IMR-90 (cell line): ENCODE measurements at regions not wholly inside any gene's neighbourhood (a gene's known extent, or its start where the extent isn't known, plus 50 kb on each side); places are given as distances from the start of the nearest gene placed in this dataset.

Experiments
- ATAC-seq: fragments of 200-7000 bp; cut with Tn5 transposase; 2 replicates; pipeline ENCODE4 v1.9.1; 2020; ENCODE audit warnings: low read depth, mild to moderate bottlenecking, moderate library complexity
- BruUV-seq: library from RNA; stranded (reverse); fragments of 400-500 nt; replicated peaks from 2 replicates; lab custom pipeline; 2021; lab: Mats Ljungman, UMichigan
- CTCF ChIA-PET: fragments of 300-600 bp; formaldehyde crosslinking; extraction: SDS; loops from one replicate; lab custom pipeline; 2021; ENCODE audit warnings: antibody characterized with exemption; lab: Yijun Ruan, JAX
- POLR2A ChIA-PET: fragments of 300-600 bp; sonication (Branson Sonifier 250); formaldehyde crosslinking; loops from one replicate; lab custom pipeline; 2022; ENCODE audit warnings: antibody characterized with exemption; ENCODE audit not compliant: unreplicated experiment; lab: Charles Lee
- DNase-seq: peaks from one replicate; pipeline ENCODE4 v3.0.0; 2013
- H2AFZ ChIP-seq: replicated peaks from 2 replicates; pipeline ENCODE3; 2013; ENCODE audit warnings: low read length, mild to moderate bottlenecking; ENCODE audit not compliant: poor library complexity
- H2AK5ac ChIP-seq: 2 replicates; pipeline ENCODE4 v1.6.1; 2013; ENCODE audit warnings: low read depth, low read length, inconsistent platforms
- H2AK9ac ChIP-seq: replicated peaks from 2 replicates; pipeline ENCODE3; 2013; ENCODE audit warnings: mild to moderate bottlenecking, low read depth, low read length, moderate library complexity; ENCODE audit not compliant: poor library complexity
- H2BK120ac ChIP-seq: 2 replicates; pipeline ENCODE4 v1.6.1; 2013; ENCODE audit warnings: low read depth, low read length, inconsistent platforms
- H2BK15ac ChIP-seq: 3 replicates; pipeline ENCODE4 v1.6.1; 2013; ENCODE audit warnings: low read depth, low read length, inconsistent platforms
- H2BK20ac ChIP-seq: 2 replicates; pipeline ENCODE4 v1.6.1; 2013; ENCODE audit warnings: low read depth, mild to moderate bottlenecking, inconsistent platforms, low read length, moderate library complexity
- H2BK5ac ChIP-seq: 2 replicates; pipeline ENCODE4 v1.6.1; 2013; ENCODE audit warnings: mild to moderate bottlenecking, low read depth, low read length, inconsistent platforms; ENCODE audit not compliant: poor library complexity, severe bottlenecking
- H3K14ac ChIP-seq: replicated peaks from 2 replicates; pipeline ENCODE4 v1.6.1; 2013; ENCODE audit warnings: low read depth, low read length, inconsistent platforms
- H3K18ac ChIP-seq: 2 replicates; pipeline ENCODE4 v1.6.1; 2013; ENCODE audit warnings: low read depth, low read length, control low read depth
- H3K23ac ChIP-seq: 2 replicates; pipeline ENCODE4 v1.6.1; 2013; ENCODE audit warnings: low read depth, low read length, inconsistent platforms
- H3K27ac ChIP-seq: 2 replicates; pipeline ENCODE4 v1.5.1; 2013; ENCODE audit warnings: mild to moderate bottlenecking, control low read depth, low read length; ENCODE audit not compliant: insufficient read depth
- H3K27me3 ChIP-seq: 2 replicates; pipeline ENCODE4 v1.6.1; 2013; ENCODE audit warnings: low read length; ENCODE audit not compliant: control insufficient read depth, insufficient read depth
- H3K36me3 ChIP-seq: 2 replicates; pipeline ENCODE4 v1.6.1; 2013; ENCODE audit warnings: low read length, mixed read lengths; ENCODE audit not compliant: control insufficient read depth, insufficient read depth
- H3K4ac ChIP-seq: 2 replicates; pipeline ENCODE4 v1.6.1; 2013; ENCODE audit warnings: low read depth, low read length, inconsistent platforms
- H3K4me1 ChIP-seq: 2 replicates; pipeline ENCODE4 v1.6.1; 2013; ENCODE audit warnings: low read length, mixed read lengths; ENCODE audit not compliant: control insufficient read depth, insufficient read depth
- H3K4me2 ChIP-seq: 2 replicates; pipeline ENCODE4 v1.6.1; 2013; ENCODE audit warnings: low read depth, mild to moderate bottlenecking, control low read depth, low read length, moderate library complexity
- H3K4me3 ChIP-seq: 2 replicates; pipeline ENCODE4 v1.5.1; 2013; ENCODE audit warnings: low read depth, mild to moderate bottlenecking, control low read depth, low read length, moderate library complexity; ENCODE audit not compliant: insufficient read depth
- H3K56ac ChIP-seq: 2 replicates; pipeline ENCODE4 v1.6.1; 2013; ENCODE audit warnings: low read length, inconsistent platforms; ENCODE audit not compliant: insufficient read depth; ENCODE audit errors: extremely low read depth
- H3K79me1 ChIP-seq, 2 experiments: 2 replicates each; pipeline ENCODE4 v1.6.1; 2013; ENCODE audit warnings: low read length in 2 of 2, inconsistent platforms in 1 of 2, low read depth in 1 of 2
- H3K9ac ChIP-seq: 2 replicates; pipeline ENCODE4 v1.6.1; 2013; ENCODE audit warnings: low read depth, low read length, control low read depth
- H3K9me1 ChIP-seq: 2 replicates; pipeline ENCODE4 v1.6.1; 2013; ENCODE audit warnings: low read length, inconsistent platforms; ENCODE audit not compliant: insufficient read depth
- H3K9me3 ChIP-seq: 2 replicates; pipeline ENCODE4 v1.6.1; 2013; ENCODE audit warnings: low read length; ENCODE audit not compliant: control insufficient read depth, insufficient read depth
- H4K20me1 ChIP-seq: 2 replicates; pipeline ENCODE4 v1.6.1; 2013; ENCODE audit warnings: low read length, inconsistent platforms; ENCODE audit not compliant: insufficient read depth
- H4K5ac ChIP-seq: 2 replicates; pipeline ENCODE4 v1.6.1; 2013; ENCODE audit warnings: mild to moderate bottlenecking, low read depth, low read length, control low read depth
- H4K8ac ChIP-seq, 2 experiments: 2 replicates each; pipeline ENCODE4 v1.6.1; 2013; ENCODE audit warnings: low read depth in 2 of 2, low read length in 2 of 2, control low read depth in 1 of 2, inconsistent platforms in 1 of 2
- H4K91ac ChIP-seq: 2 replicates; pipeline ENCODE4 v1.6.1; 2013; ENCODE audit warnings: low read depth, low read length, inconsistent platforms; ENCODE audit not compliant: insufficient read depth
- BHLHE40 ChIP-seq: fragments of 150-350 bp; IDR thresholded peaks from 2 replicates; pipeline ENCODE4 v1.6.1; 2016; ENCODE audit warnings: mild to moderate bottlenecking, low read depth, low read length
- CEBPB ChIP-seq: IDR thresholded peaks from 2 replicates; pipeline ENCODE4 v1.6.1; 2012; ENCODE audit warnings: low read depth, low read length, improper control_type of control experiment
- CTCF ChIP-seq: conservative IDR thresholded peaks from 2 replicates; pipeline ENCODE4 v1.5.1; 2012; ENCODE audit warnings: mild to moderate bottlenecking, low read depth, low read length, improper control_type of control experiment
- NFE2L2 ChIP-seq: fragments of 150-350 bp; IDR thresholded peaks from 2 replicates; pipeline ENCODE4 v1.6.1; 2016; ENCODE audit warnings: low read depth, mild to moderate bottlenecking, low read length
- POLR2A ChIP-seq: IDR thresholded peaks from 2 replicates; pipeline ENCODE4 v1.6.1; 2012; ENCODE audit warnings: mild to moderate bottlenecking, low read depth, low read length
- WGBS, 2 experiments: methylation state at CpG; one replicate each; pipeline versions ENCODE4 v1.1.5 to v1.1.7; 2013; ENCODE audit warnings: missing lambda C conversion rate in 2 of 2; ENCODE audit not compliant: insufficient read length in 1 of 2; ENCODE audit errors: extremely low coverage in 2 of 2; 5-methylcytosine and 5-hydroxymethylcytosine counted together
- dilution Hi-C: fragments of 300-500 bp; cut with HindIII; formaldehyde crosslinking; loops from one replicate; pipeline ENCODE4 v1.14.3; 2018; ENCODE audit warnings: low sequenced_read_pairs; ENCODE audit not compliant: unreplicated experiment
- in situ Hi-C: fragments of 300-500 bp; cut with MboI; formaldehyde crosslinking; loops from 3 replicates; pipeline ENCODE4 v1.14.3; 2019; ENCODE audit warnings: low sequenced_read_pairs, inconsistent platforms, mixed read lengths
- intact Hi-C: fragments of 100-400 bp; cut with micrococcal nuclease; formaldehyde crosslinking; loops from 2 replicates; pipeline ENCODE4 v1.10.0; 2022

- Histone ChIP-seq H3K4me1 (peaks cover 15% of the 10 kb centered on the region), H3K14ac (no peak overlapping the region), H4K8ac (peak overlapping the region in 1 of 2 experiments; percentile 87; a peak in 1 of 4 replicates), H3K9me3 (no peaks in the 10 kb centered on the region), H2AFZ (no peak overlapping the region), H3K4me3 (no peak overlapping the region), H3K23ac (no peak overlapping the region), H4K5ac (no peak overlapping the region; the same call in 1 of the 2 replicates), H2BK15ac (no peak overlapping the region; the same call in 2 of the 3 replicates), H2BK120ac (no peak overlapping the region), H2BK20ac (no peak overlapping the region), H3K79me1 (no peaks in the 10 kb centered on the region), H3K9ac (no peak overlapping the region), H4K91ac (no peak overlapping the region), H3K9me1 (no peaks in the 10 kb centered on the region), H2BK5ac (peak overlapping the region; percentile 41), H3K36me3 (no peaks in the 10 kb centered on the region), H2AK9ac (no peak overlapping the region), H3K27me3 (no peaks in the 10 kb centered on the region), H3K56ac (no peak overlapping the region), H3K4ac (no peak overlapping the region), H3K27ac (no peak overlapping the region), H3K18ac (no peak overlapping the region; the same call in 1 of the 2 replicates), H2AK5ac (no peak overlapping the region), H3K4me2 (no peak overlapping the region; the same call in 1 of the 2 replicates), H4K20me1 (no peaks in the 10 kb centered on the region)
- ATAC-seq (no peak), DNase-seq (peak; percentile 27)
- BruUV-seq, result no TSS peak
- intact Hi-C loops (no loop called here), dilution Hi-C loops (no loop called here), in situ Hi-C loops (no loop called here)
- WGBS, 2 experiments, result no CpG with 5 or more reads among the region's 1 CpG
- ChIA-PET CTCF (no interaction called here), POLR2A (no interaction called here)
- no peak for TF ChIP-seq NFE2L2
- TF ChIP-seq POLR2A, result no peak
- no peak for TF ChIP-seq BHLHE40
- TF ChIP-seq CTCF, result no peak
- no peak for TF ChIP-seq CEBPB
These were observed 434.8 kb downstream of the LMO4 start for GRCh38 chr1:87763483-87763882.
